OCI-LY3 (cell line): ENCODE measurements at regions not wholly inside any gene's neighbourhood (a gene's known extent, or its start where the extent isn't known, plus 50 kb on each side); places are given as distances from the start of the nearest gene placed in this dataset.

Source experiments
- EZH2phosphoT487 ChIP-seq: fragments of 200-600 bp; shearing (Covaris generic); IDR thresholded peaks from 2 replicates; pipeline ENCODE4 v1.6.1; 2018; ENCODE audit warnings: antibody characterized with exemption, mixed run types, low read depth
- TF ChIP-seq, protein P1 (sequence below): fragments of 200-600, 300-600 bp; sonication (generic); IDR thresholded peaks from 2 replicates; pipeline ENCODE4 v1.5.1; 2014; ENCODE audit warnings: antibody characterized with exemption, low read length, low read depth

DNA sequence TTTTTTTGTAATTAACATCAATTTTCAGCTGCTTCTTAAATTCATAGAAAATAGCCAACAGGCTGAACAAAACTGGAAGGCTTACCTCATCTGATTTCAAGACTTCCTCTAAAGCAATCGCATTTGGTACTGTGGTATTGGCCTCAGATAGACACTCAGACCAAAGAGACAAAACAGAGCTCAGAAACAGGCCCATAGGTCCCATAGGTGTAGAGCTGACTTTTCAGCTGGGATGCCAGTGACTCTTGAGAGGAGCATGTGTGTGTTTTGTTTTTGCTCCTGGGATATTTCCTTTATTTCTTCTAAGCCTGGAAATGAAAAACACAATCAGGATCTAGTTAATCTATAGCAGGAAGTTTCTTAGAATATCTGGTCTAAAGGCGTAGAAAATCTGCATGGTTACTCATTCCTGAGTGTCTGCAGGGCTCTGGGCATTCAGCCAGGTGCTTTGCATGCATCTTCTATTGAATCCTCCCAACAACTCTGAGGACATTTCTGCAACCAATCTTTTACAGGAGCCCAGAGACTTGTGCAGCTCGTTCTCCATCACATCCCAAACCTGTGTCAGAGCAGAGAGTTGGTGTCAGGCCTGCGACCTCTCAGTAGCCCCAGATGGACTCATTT is 190.8 kb downstream of the RTP5 start:
- no peak for TF ChIP-seq EZH2phosphoT487
- TF ChIP-seq, protein P1, sequence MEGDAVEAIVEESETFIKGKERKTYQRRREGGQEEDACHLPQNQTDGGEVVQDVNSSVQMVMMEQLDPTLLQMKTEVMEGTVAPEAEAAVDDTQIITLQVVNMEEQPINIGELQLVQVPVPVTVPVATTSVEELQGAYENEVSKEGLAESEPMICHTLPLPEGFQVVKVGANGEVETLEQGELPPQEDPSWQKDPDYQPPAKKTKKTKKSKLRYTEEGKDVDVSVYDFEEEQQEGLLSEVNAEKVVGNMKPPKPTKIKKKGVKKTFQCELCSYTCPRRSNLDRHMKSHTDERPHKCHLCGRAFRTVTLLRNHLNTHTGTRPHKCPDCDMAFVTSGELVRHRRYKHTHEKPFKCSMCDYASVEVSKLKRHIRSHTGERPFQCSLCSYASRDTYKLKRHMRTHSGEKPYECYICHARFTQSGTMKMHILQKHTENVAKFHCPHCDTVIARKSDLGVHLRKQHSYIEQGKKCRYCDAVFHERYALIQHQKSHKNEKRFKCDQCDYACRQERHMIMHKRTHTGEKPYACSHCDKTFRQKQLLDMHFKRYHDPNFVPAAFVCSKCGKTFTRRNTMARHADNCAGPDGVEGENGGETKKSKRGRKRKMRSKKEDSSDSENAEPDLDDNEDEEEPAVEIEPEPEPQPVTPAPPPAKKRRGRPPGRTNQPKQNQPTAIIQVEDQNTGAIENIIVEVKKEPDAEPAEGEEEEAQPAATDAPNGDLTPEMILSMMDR: no peak
